ENCODE measurements at regions not wholly inside any gene's neighbourhood (a gene's known extent, or its start where the extent isn't known, plus 50 kb on each side); places are given as distances from the start of the nearest gene placed in this dataset.

DNA sequence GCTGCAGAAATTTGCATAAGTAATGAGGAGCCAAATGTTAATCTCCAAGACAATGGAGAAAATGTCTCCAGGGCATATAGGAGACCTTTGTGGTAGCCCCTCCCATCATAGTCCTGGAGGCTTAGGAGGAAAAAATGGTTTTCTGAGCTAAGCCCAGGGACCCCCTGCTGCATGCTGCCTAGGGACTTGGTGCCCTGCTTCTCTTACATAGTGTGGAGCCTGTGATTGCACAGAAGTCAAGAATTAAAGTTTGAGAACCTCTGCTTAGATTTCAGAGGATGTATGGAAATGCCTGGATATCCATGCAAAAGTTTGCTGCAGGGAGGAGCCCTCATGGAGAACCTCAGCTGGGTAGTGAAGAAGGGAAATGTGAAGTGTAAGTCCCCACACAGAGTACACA is 379.4 kb upstream of the TACR3 start:
- H3K4me3 ChIP-seq, result no peak overlapping the region
- no peak overlapping the region for H2AFZ ChIP-seq (replicated peaks)
- no peak for DNase-seq (ENCODE audit: low spot score)
- TF ChIP-seq EZH2 (IDR thresholded peaks at IDR 0.05) (no peak), EZH2phosphoT487 (IDR thresholded peaks at IDR 0.05) (no peak), CTCF (IDR thresholded peaks at IDR 0.05) (no peak)
- no peaks in the 10 kb centered on the region for H3F3A ChIP-seq (ENCODE audit: low read depth)
- H3K9ac ChIP-seq, result no peak overlapping the region
- Mint-ChIP-seq H3K27me3 (ENCODE audit: insufficient read depth, low read depth) (no peaks in the 10 kb centered on the region), H3K4me1 (no peaks in the 10 kb centered on the region), H3K36me3 (peaks cover 7% of the 10 kb centered on the region), H3K9me3 (peaks cover 34% of the 10 kb centered on the region), H3K27ac (no peak overlapping the region), H3K4me3 (no peak overlapping the region)
- no peaks in the 10 kb centered on the region for H3K27me3 ChIP-seq
- no peaks in the 10 kb centered on the region for H3K79me2 ChIP-seq (ENCODE audit: low read depth)
- no peaks in the 10 kb centered on the region for H3K4me1 ChIP-seq
- peaks cover 8% of the 10 kb centered on the region for H3K9me3 ChIP-seq (ENCODE audit: low read depth)
- no peaks in the 10 kb centered on the region for H3K36me3 ChIP-seq
- no peak overlapping the region for H3K27ac ChIP-seq
- no peak overlapping the region for H3K4me2 ChIP-seq
- no peaks in the 10 kb centered on the region for H4K20me1 ChIP-seq (ENCODE audit: low read depth)

- H3K36me3 ChIP-seq, result no peaks in the 10 kb centered on the region
- no peaks in the 10 kb centered on the region for H3K79me2 ChIP-seq (ENCODE audit: low read depth)
- H3K27me3 Mint-ChIP-seq (ENCODE audit: insufficient read depth, low read depth), result no peaks in the 10 kb centered on the region
- H3K36me3 Mint-ChIP-seq, result peaks cover under 1% of the 10 kb centered on the region
- peak overlapping the region; percentile 13 for H2AFZ ChIP-seq (replicated peaks)
- no peak overlapping the region for H3K4me3 Mint-ChIP-seq
- H3K4me1 Mint-ChIP-seq, result no peaks in the 10 kb centered on the region
- H3K9me3 Mint-ChIP-seq, result peaks cover 17% of the 10 kb centered on the region
- no peaks in the 10 kb centered on the region for H4K20me1 ChIP-seq (ENCODE audit: low read depth)
- no peak overlapping the region for H3K27ac Mint-ChIP-seq
- no peak overlapping the region for H3K4me2 ChIP-seq
- no peak overlapping the region for H3K4me3 ChIP-seq
- no peak overlapping the region for H3K9ac ChIP-seq
- DNase-seq (ENCODE audit: low spot score), result no peak
- no peak for TF ChIP-seq CTCF (IDR thresholded peaks at IDR 0.05)
- TF ChIP-seq EZH2phosphoT487 (IDR thresholded peaks at IDR 0.05), result no peak
- TF ChIP-seq EZH2 (IDR thresholded peaks at IDR 0.05), result no peak
- H3F3A ChIP-seq (ENCODE audit: low read depth), result no peaks in the 10 kb centered on the region
- H3K27me3 ChIP-seq, result no peaks in the 10 kb centered on the region
- H3K4me1 ChIP-seq, result no peaks in the 10 kb centered on the region
- no peaks in the 10 kb centered on the region for H3K9me3 ChIP-seq (ENCODE audit: low read depth)
- no peak overlapping the region for H3K27ac ChIP-seq
Observed at GRCh38 chr4:104093247-104093646, 373.5 kb upstream of the TACR3 start.

- H3K4me1 ChIP-seq, result no peaks in the 10 kb centered on the region
- no peak overlapping the region for H3K4me3 Mint-ChIP-seq
- no peaks in the 10 kb centered on the region for H3K79me2 ChIP-seq (ENCODE audit: low read depth)
- no peaks in the 10 kb centered on the region for H3K36me3 Mint-ChIP-seq
- H3K9me3 Mint-ChIP-seq, result peaks cover 5% of the 10 kb centered on the region
- no peaks in the 10 kb centered on the region for H3F3A ChIP-seq (ENCODE audit: low read depth)
- peak overlapping the region; percentile 12 for H3K27ac Mint-ChIP-seq
- no peaks in the 10 kb centered on the region for H3K36me3 ChIP-seq
- peak overlapping the region; percentile 3 for H2AFZ ChIP-seq (replicated peaks)
- TF ChIP-seq CTCF (IDR thresholded peaks at IDR 0.05), result no peak
- no peak for TF ChIP-seq EZH2phosphoT487 (IDR thresholded peaks at IDR 0.05)
- no peak for TF ChIP-seq EZH2 (IDR thresholded peaks at IDR 0.05)
- no peaks in the 10 kb centered on the region for H3K9me3 ChIP-seq (ENCODE audit: low read depth)
- H3K9ac ChIP-seq, result no peak overlapping the region
- no peaks in the 10 kb centered on the region for H3K4me1 Mint-ChIP-seq
- no peak overlapping the region for H3K27ac ChIP-seq
- DNase-seq (ENCODE audit: low spot score), result no peak
- H3K4me2 ChIP-seq, result no peak overlapping the region
- peaks cover 2% of the 10 kb centered on the region for H3K27me3 Mint-ChIP-seq (ENCODE audit: insufficient read depth, low read depth)
- H4K20me1 ChIP-seq (ENCODE audit: low read depth), result no peaks in the 10 kb centered on the region
- no peak overlapping the region for H3K4me3 ChIP-seq
- H3K27me3 ChIP-seq, result no peaks in the 10 kb centered on the region
Observed at GRCh38 chr4:104073229-104073628, 353.4 kb upstream of the TACR3 start.

Data from neural progenitor cell (in vitro differentiated cells).